ENCODE measurements at regions not wholly inside any gene's neighbourhood (a gene's known extent, or its start where the extent isn't known, plus 50 kb on each side); places are given as distances from the start of the nearest gene placed in this dataset.
A peak's percentile ranks its signal among the peaks of the same experiment; 100 is the strongest.

GRCh38 chr1:209509039-209509438, 74.5 kb upstream of the CAMK1G start:
- DNase-seq (ENCODE audit: low spot score), result no peak

GRCh38 chr1:209510063-209510462, 73.5 kb upstream of the CAMK1G start:
- DNase-seq (ENCODE audit: low spot score), result no peak

- no peak for DNase-seq (ENCODE audit: low spot score)
Observed at GRCh38 chr1:209511169-209511568, 72.3 kb upstream of the CAMK1G start.

GRCh38 chr1:209512821-209513220, 70.7 kb upstream of the CAMK1G start:
- DNase-seq (ENCODE audit: low spot score), result no peak

- DNase-seq (ENCODE audit: low spot score), result peak; percentile 28
Observed at GRCh38 chr1:209513226-209513625, 70.3 kb upstream of the CAMK1G start.

GRCh38 chr1:209516771-209517680, 66.5 kb upstream of the CAMK1G start:
- no peak for DNase-seq (ENCODE audit: low spot score)

- no peak for DNase-seq (ENCODE audit: low spot score)
Observed at GRCh38 chr1:209517681-209518050, 65.8 kb upstream of the CAMK1G start.

- no peak for DNase-seq (ENCODE audit: low spot score)
Observed at GRCh38 chr1:209519786-209520185, 63.7 kb upstream of the CAMK1G start.

GRCh38 chr1:209522826-209523225, 60.7 kb upstream of the CAMK1G start:
- DNase-seq (ENCODE audit: low spot score), result no peak

- no peak for DNase-seq (ENCODE audit: low spot score)
Observed at GRCh38 chr1:209526137-209526536, 57.4 kb upstream of the CAMK1G start.

- no peak for DNase-seq (ENCODE audit: low spot score)
Observed at GRCh38 chr1:209527372-209527771, 56.1 kb upstream of the CAMK1G start.

- DNase-seq (ENCODE audit: low spot score), result peak; percentile 6
Observed at GRCh38 chr1:209527993-209528717, 55.4 kb upstream of the CAMK1G start.

- DNase-seq (ENCODE audit: low spot score), result no peak
Observed at GRCh38 chr1:209529233-209529632, 54.3 kb upstream of the CAMK1G start.

GRCh38 chr1:209531006-209531405, 52.5 kb upstream of the CAMK1G start:
- DNase-seq (ENCODE audit: low spot score), result no peak

GRCh38 chr1:209531549-209531948, 52.0 kb upstream of the CAMK1G start:
- no peak for DNase-seq (ENCODE audit: low spot score)

Data from HuH-7 (cell line).